GM18870 (cell line): ENCODE measurements at regions not wholly inside any gene's neighbourhood (a gene's known extent, or its start where the extent isn't known, plus 50 kb on each side); places are given as distances from the start of the nearest gene placed in this dataset.

Experiments
- ATAC-seq: cut with Tn5 transposase; IDR thresholded peaks from one replicate; pipeline ENCODE4 v1.9.1; 2021; ENCODE audit warnings: moderate library complexity; ENCODE audit not compliant: unreplicated experiment

GRCh38 chr12:124517260-124518050 is 50.0 kb downstream of the NCOR2 start:
- ATAC-seq, result no peak

GRCh38 chr12:124516850-124517249 is 50.6 kb downstream of the NCOR2 start:
- ATAC-seq, result no peak

GRCh38 chr12:124515981-124516380 is 51.4 kb downstream of the NCOR2 start:
- no peak for ATAC-seq

GRCh38 chr12:124514996-124515932 is 52.1 kb downstream of the NCOR2 start:
- no peak for ATAC-seq

- ATAC-seq, result no peak
Measured at GRCh38 chr12:124514145-124514995, 53.0 kb downstream of the NCOR2 start.

GRCh38 chr12:124513297-124513867 is 54.0 kb downstream of the NCOR2 start:
- no peak for ATAC-seq

- no peak for ATAC-seq
Measured at GRCh38 chr12:124512667-124513296, 54.6 kb downstream of the NCOR2 start.

- ATAC-seq, result no peak
Measured at GRCh38 chr12:124511259-124511985, 56.0 kb downstream of the NCOR2 start.

GRCh38 chr12:124510301-124510970 is 57.0 kb downstream of the NCOR2 start:
- ATAC-seq, result no peak

GRCh38 chr12:124509676-124510300 is 57.6 kb downstream of the NCOR2 start:
- ATAC-seq, result no peak

GRCh38 chr12:124509300-124509675 is 58.1 kb downstream of the NCOR2 start:
- ATAC-seq, result no peak

- ATAC-seq, result no peak
Measured at GRCh38 chr12:124508381-124509079, 58.9 kb downstream of the NCOR2 start.

- ATAC-seq, result no peak
Measured at GRCh38 chr12:124507188-124508109, 60.0 kb downstream of the NCOR2 start.

- ATAC-seq, result no peak
Measured at GRCh38 chr12:124506832-124507153, 60.6 kb downstream of the NCOR2 start.

GRCh38 chr12:124506145-124506831 is 61.1 kb downstream of the NCOR2 start:
- ATAC-seq, result no peak

GRCh38 chr12:124505001-124505818 is 62.2 kb downstream of the NCOR2 start:
- no peak for ATAC-seq
